H1 (cell line): ENCODE measurements at regions not wholly inside any gene's neighbourhood (a gene's known extent, or its start where the extent isn't known, plus 50 kb on each side); places are given as distances from the start of the nearest gene placed in this dataset.

ENCODE experiments used
- TF ChIP-seq, protein P1 (sequence below): fragments of 300-600 bp; sonication (generic); IDR thresholded peaks from 2 replicates; pipeline ENCODE4 v1.7.1; 2012; ENCODE audit warnings: low read length, moderate library complexity, mild to moderate bottlenecking, inconsistent platforms; ENCODE audit not compliant: insufficient replicate concordance

DNA sequence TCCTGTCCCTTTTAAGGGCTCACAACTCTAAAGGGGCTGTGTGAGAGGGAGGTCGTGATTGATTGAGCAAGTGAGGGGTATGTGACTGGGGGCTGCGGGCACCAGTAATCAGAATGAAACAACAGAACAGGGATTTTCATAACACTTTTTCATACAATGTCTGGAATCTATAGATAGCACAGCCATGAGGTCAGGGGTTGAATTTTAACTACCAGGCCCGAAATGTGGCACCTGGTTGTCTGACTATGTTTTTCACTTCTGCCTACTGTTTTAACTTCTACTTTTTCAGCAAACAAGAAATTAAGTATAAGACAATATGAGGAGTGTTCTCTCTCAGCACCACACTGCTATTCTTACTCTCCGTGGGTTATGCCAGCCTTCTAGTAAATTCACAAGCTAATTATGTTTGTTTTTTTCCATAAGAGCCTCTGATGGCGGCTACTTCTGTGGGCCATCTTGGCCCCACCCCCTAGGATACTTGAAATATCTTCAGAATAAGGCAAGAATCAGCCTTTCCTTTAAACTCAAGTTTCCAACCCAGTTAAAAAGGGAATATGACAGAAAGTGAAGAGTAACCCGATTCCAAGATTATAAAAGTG is 552.8 kb upstream of the CHORDC1 start (continued):
- TF ChIP-seq, protein P1, sequence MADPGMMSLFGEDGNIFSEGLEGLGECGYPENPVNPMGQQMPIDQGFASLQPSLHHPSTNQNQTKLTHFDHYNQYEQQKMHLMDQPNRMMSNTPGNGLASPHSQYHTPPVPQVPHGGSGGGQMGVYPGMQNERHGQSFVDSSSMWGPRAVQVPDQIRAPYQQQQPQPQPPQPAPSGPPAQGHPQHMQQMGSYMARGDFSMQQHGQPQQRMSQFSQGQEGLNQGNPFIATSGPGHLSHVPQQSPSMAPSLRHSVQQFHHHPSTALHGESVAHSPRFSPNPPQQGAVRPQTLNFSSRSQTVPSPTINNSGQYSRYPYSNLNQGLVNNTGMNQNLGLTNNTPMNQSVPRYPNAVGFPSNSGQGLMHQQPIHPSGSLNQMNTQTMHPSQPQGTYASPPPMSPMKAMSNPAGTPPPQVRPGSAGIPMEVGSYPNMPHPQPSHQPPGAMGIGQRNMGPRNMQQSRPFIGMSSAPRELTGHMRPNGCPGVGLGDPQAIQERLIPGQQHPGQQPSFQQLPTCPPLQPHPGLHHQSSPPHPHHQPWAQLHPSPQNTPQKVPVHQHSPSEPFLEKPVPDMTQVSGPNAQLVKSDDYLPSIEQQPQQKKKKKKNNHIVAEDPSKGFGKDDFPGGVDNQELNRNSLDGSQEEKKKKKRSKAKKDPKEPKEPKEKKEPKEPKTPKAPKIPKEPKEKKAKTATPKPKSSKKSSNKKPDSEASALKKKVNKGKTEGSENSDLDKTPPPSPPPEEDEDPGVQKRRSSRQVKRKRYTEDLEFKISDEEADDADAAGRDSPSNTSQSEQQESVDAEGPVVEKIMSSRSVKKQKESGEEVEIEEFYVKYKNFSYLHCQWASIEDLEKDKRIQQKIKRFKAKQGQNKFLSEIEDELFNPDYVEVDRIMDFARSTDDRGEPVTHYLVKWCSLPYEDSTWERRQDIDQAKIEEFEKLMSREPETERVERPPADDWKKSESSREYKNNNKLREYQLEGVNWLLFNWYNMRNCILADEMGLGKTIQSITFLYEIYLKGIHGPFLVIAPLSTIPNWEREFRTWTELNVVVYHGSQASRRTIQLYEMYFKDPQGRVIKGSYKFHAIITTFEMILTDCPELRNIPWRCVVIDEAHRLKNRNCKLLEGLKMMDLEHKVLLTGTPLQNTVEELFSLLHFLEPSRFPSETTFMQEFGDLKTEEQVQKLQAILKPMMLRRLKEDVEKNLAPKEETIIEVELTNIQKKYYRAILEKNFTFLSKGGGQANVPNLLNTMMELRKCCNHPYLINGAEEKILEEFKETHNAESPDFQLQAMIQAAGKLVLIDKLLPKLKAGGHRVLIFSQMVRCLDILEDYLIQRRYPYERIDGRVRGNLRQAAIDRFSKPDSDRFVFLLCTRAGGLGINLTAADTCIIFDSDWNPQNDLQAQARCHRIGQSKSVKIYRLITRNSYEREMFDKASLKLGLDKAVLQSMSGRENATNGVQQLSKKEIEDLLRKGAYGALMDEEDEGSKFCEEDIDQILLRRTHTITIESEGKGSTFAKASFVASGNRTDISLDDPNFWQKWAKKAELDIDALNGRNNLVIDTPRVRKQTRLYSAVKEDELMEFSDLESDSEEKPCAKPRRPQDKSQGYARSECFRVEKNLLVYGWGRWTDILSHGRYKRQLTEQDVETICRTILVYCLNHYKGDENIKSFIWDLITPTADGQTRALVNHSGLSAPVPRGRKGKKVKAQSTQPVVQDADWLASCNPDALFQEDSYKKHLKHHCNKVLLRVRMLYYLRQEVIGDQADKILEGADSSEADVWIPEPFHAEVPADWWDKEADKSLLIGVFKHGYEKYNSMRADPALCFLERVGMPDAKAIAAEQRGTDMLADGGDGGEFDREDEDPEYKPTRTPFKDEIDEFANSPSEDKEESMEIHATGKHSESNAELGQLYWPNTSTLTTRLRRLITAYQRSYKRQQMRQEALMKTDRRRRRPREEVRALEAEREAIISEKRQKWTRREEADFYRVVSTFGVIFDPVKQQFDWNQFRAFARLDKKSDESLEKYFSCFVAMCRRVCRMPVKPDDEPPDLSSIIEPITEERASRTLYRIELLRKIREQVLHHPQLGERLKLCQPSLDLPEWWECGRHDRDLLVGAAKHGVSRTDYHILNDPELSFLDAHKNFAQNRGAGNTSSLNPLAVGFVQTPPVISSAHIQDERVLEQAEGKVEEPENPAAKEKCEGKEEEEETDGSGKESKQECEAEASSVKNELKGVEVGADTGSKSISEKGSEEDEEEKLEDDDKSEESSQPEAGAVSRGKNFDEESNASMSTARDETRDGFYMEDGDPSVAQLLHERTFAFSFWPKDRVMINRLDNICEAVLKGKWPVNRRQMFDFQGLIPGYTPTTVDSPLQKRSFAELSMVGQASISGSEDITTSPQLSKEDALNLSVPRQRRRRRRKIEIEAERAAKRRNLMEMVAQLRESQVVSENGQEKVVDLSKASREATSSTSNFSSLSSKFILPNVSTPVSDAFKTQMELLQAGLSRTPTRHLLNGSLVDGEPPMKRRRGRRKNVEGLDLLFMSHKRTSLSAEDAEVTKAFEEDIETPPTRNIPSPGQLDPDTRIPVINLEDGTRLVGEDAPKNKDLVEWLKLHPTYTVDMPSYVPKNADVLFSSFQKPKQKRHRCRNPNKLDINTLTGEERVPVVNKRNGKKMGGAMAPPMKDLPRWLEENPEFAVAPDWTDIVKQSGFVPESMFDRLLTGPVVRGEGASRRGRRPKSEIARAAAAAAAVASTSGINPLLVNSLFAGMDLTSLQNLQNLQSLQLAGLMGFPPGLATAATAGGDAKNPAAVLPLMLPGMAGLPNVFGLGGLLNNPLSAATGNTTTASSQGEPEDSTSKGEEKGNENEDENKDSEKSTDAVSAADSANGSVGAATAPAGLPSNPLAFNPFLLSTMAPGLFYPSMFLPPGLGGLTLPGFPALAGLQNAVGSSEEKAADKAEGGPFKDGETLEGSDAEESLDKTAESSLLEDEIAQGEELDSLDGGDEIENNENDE, result no peak
